Loucy (cell line): ENCODE measurements at regions not wholly inside any gene's neighbourhood (a gene's known extent, or its start where the extent isn't known, plus 50 kb on each side); places are given as distances from the start of the nearest gene placed in this dataset.

Experiments
- H2AFZ ChIP-seq: fragments of 200-600 bp; sonication (generic); 2 replicates; pipeline ENCODE4 v1.6.0; 2016; ENCODE audit warnings: antibody characterized with exemption, mild to moderate bottlenecking, low read length, moderate library complexity
- H3F3A ChIP-seq: fragments of 200-600 bp; 2 replicates; pipeline ENCODE4 v1.6.0; 2016; ENCODE audit warnings: antibody characterized with exemption, low read depth, mild to moderate bottlenecking
- H3K27me3 ChIP-seq: fragments of 200-600 bp; sonication (generic); 2 replicates; pipeline ENCODE4 v1.6.1; 2014; ENCODE audit warnings: low read length, mild to moderate bottlenecking; ENCODE audit not compliant: insufficient read depth, poor library complexity, severe bottlenecking
- H3K36me3 ChIP-seq: fragments of 200-600 bp; sonication (generic); 2 replicates; pipeline ENCODE4 v1.6.1; 2016; ENCODE audit warnings: low read length; ENCODE audit not compliant: insufficient read depth
- H3K4me1 ChIP-seq: fragments of 200-600 bp; sonication (generic); 2 replicates; pipeline ENCODE4 v1.5.1; 2014; ENCODE audit warnings: low read length, mild to moderate bottlenecking; ENCODE audit not compliant: insufficient read depth, poor library complexity, severe bottlenecking
- H3K4me2 ChIP-seq: fragments of 200-600 bp; sonication (generic); 2 replicates; pipeline ENCODE4 v1.6.0; 2014; ENCODE audit warnings: antibody characterized with exemption, low read length, low read depth, mild to moderate bottlenecking; ENCODE audit not compliant: poor library complexity, severe bottlenecking
- H3K4me3 ChIP-seq: fragments of 200-600 bp; sonication (generic); 2 replicates; pipeline ENCODE4 v1.5.1; 2014; ENCODE audit warnings: low read length, mild to moderate bottlenecking, mixed read lengths; ENCODE audit not compliant: poor library complexity, severe bottlenecking
- H3K79me2 ChIP-seq: fragments of 200-600 bp; sonication (generic); 2 replicates; pipeline ENCODE4 v1.6.1; 2014; ENCODE audit warnings: low read length; ENCODE audit not compliant: insufficient read depth
- H3K9ac ChIP-seq: fragments of 200-600 bp; sonication (generic); 2 replicates; pipeline ENCODE4 v1.6.0; 2014; ENCODE audit warnings: mild to moderate bottlenecking, low read depth, low read length, moderate library complexity; ENCODE audit not compliant: poor library complexity, severe bottlenecking
- H3K9me2 ChIP-seq: fragments of 200-600 bp; sonication (generic); replicated peaks from 2 replicates; pipeline ENCODE4 v1.6.1; 2016; ENCODE audit warnings: low read depth, low read length, mixed read lengths
- H3K9me3 ChIP-seq: fragments of 200-600 bp; sonication (generic); 2 replicates; pipeline ENCODE4 v1.6.1; 2014; ENCODE audit warnings: mild to moderate bottlenecking, antibody characterized with exemption, low read length, low read depth; ENCODE audit not compliant: insufficient read depth
- H4K20me1 ChIP-seq: fragments of 200-600 bp; sonication (generic); 2 replicates; pipeline ENCODE4 v1.6.0; 2014; ENCODE audit warnings: antibody characterized with exemption, low read length, mild to moderate bottlenecking; ENCODE audit not compliant: insufficient read depth, poor library complexity, severe bottlenecking
- EZH2phosphoT487 ChIP-seq: fragments of 200-600 bp; IDR thresholded peaks from 2 replicates; pipeline ENCODE4 v1.6.1; 2018; ENCODE audit warnings: antibody characterized with exemption, mild to moderate bottlenecking, moderate library complexity, borderline replicate concordance
- TF ChIP-seq, protein P1 (sequence below): fragments of 200-600 bp; sonication (generic); conservative IDR thresholded peaks from 2 replicates; pipeline ENCODE4 v1.5.1; 2014; ENCODE audit warnings: mild to moderate bottlenecking, antibody characterized with exemption, low read length

- H3K4me3 ChIP-seq: no peak overlapping the region
- H3K36me3 ChIP-seq: no peaks in the 10 kb centered on the region
- H3K9me2 ChIP-seq: no peaks in the 10 kb centered on the region
- H2AFZ ChIP-seq: no peak overlapping the region
- no peaks in the 10 kb centered on the region for H3K27me3 ChIP-seq
- H3K79me2 ChIP-seq: no peaks in the 10 kb centered on the region
- H3K9me3 ChIP-seq: no peaks in the 10 kb centered on the region
- TF ChIP-seq, protein P1, sequence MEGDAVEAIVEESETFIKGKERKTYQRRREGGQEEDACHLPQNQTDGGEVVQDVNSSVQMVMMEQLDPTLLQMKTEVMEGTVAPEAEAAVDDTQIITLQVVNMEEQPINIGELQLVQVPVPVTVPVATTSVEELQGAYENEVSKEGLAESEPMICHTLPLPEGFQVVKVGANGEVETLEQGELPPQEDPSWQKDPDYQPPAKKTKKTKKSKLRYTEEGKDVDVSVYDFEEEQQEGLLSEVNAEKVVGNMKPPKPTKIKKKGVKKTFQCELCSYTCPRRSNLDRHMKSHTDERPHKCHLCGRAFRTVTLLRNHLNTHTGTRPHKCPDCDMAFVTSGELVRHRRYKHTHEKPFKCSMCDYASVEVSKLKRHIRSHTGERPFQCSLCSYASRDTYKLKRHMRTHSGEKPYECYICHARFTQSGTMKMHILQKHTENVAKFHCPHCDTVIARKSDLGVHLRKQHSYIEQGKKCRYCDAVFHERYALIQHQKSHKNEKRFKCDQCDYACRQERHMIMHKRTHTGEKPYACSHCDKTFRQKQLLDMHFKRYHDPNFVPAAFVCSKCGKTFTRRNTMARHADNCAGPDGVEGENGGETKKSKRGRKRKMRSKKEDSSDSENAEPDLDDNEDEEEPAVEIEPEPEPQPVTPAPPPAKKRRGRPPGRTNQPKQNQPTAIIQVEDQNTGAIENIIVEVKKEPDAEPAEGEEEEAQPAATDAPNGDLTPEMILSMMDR: no peak
- no peak for TF ChIP-seq EZH2phosphoT487
- H3K4me2 ChIP-seq: no peak overlapping the region
- no peak overlapping the region for H3K9ac ChIP-seq
- no peaks in the 10 kb centered on the region for H4K20me1 ChIP-seq
- no peaks in the 10 kb centered on the region for H3F3A ChIP-seq
- peaks cover 7% of the 10 kb centered on the region for H3K4me1 ChIP-seq
Measured at GRCh38 chr18:44388329-44388728, 292.4 kb upstream of the SETBP1 start.

GRCh38 chr18:44392933-44393332 lies 287.8 kb upstream of the SETBP1 start:
- Histone ChIP-seq H3F3A (no peaks in the 10 kb centered on the region), H3K27me3 (no peaks in the 10 kb centered on the region), H3K9ac (no peak overlapping the region), H2AFZ (no peak overlapping the region), H3K4me1 (peaks cover 7% of the 10 kb centered on the region), H3K4me3 (no peak overlapping the region), H3K9me3 (no peaks in the 10 kb centered on the region), H3K79me2 (no peaks in the 10 kb centered on the region), H3K4me2 (no peak overlapping the region), H4K20me1 (no peaks in the 10 kb centered on the region), H3K36me3 (no peaks in the 10 kb centered on the region), H3K9me2 (no peaks in the 10 kb centered on the region)
- TF ChIP-seq EZH2phosphoT487: no peak
- TF ChIP-seq, protein P1: no peak

GRCh38 chr18:44393406-44393805 lies 287.3 kb upstream of the SETBP1 start:
- no peak overlapping the region for H3K4me3 ChIP-seq
- H3K9me2 ChIP-seq: no peaks in the 10 kb centered on the region
- no peaks in the 10 kb centered on the region for H3K79me2 ChIP-seq
- H3K9ac ChIP-seq: no peak overlapping the region
- H3K27me3 ChIP-seq: no peaks in the 10 kb centered on the region
- H4K20me1 ChIP-seq: no peaks in the 10 kb centered on the region
- H3K4me2 ChIP-seq: no peak overlapping the region
- H3F3A ChIP-seq: no peaks in the 10 kb centered on the region
- peaks cover 7% of the 10 kb centered on the region for H3K4me1 ChIP-seq
- no peak for TF ChIP-seq EZH2phosphoT487
- TF ChIP-seq, protein P1: no peak
- H2AFZ ChIP-seq: no peak overlapping the region
- no peaks in the 10 kb centered on the region for H3K9me3 ChIP-seq
- no peaks in the 10 kb centered on the region for H3K36me3 ChIP-seq
